HG03066 (cell line): ENCODE measurements at regions not wholly inside any gene's neighbourhood (a gene's known extent, or its start where the extent isn't known, plus 50 kb on each side); places are given as distances from the start of the nearest gene placed in this dataset.
"Not testable (repeated sequence)": the region's sequence is repeated elsewhere in the genome, so short reads cannot be mapped to it uniquely, and the experiment has no call there.

ENCODE experiments used
- ATAC-seq: cut with Tn5 transposase; IDR thresholded peaks from one replicate; pipeline ENCODE4 v1.9.1; 2021; ENCODE audit warnings: low read depth; ENCODE audit not compliant: unreplicated experiment

DNA sequence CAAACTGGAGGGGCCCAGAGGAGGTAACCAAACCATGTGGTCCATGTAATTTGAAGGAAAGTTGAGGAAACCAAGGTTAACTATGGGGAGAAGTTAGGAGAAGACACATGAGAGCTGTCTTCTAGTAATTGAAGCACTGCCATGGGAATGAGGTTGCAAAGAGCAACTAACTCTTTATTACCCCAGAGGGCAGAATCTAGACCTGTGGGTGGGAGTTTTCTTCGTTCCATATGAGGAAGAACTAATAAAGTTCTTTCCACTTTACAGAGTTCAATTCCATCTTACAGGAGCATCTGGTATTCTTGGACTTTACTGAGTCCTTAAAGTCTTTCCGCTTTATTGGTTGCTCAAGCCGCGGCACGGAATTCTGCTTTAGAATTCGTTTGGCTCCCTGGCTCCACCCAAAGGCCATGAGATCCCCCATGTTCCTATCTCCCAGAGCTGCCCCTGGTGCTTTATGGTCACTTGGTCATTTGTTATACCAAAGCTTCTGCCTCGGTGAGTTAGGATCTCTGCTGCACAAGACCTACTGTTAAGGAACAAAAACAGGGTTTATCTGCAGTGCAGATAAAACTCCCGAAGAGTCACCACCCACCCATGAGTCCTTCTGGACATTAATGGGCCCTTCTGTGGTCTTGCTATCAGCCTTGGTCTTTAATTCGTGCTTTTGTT, 89.5 kb upstream of the UMPS start:
- ATAC-seq = no peak

DNA sequence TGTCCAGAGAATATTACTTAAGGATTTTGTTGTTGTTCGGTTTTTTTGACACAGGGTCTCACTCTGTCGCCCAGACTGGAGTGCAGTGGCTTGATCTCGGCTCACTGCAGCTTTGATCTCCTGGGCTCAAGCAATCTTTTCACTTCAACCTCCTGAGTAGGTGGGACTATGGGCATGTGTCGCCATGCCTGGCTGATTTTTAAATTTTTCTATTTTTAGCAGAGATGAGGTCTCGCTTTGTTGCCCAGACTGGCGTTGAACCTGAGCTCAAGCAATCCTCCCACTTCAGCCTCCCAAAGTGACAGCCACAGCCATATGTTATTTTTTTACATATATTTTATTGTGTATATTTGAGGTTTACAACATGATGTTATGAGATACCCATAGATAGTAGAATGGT, 86.8 kb upstream of the UMPS start:
- ATAC-seq = no peak

DNA sequence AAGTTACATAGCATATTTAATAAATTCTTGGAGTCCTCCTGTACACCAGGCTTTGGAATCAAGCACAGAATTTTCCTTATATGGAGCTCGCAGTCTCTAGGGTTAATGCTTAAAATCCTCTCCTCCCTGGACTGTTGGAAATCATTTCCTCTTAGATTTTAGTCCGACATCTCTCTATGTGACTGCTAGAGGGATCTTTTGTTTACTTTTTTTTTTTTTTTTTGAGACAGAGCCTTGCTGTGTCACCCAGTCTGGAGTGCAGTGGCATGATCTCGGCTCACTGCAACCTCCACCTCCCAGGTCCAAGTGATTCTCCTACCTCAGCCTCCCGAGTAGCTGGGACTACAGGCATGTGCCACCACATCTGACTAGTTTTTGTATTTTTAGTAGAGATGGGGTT, 84.1 kb upstream of the UMPS start:
- not testable (repeated sequence) for ATAC-seq

DNA sequence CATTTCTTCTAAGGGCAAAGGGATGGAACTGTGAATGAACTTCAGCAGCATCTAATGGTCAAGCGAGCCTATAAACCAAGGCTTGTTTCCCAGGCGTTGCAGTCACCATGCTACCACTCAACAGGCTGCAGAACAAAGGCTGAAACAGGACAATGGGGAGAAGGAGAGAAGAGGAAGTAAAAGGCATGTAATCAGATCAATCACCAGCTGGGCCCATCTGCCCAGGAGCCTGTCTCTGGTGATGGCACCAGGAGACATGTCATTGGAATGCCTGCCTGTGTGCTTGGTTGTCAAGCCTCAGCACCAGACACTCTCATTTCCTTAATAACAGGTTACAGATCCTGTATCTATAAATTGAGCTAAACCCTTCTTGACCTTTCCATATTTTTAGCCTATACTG, 81.7 kb upstream of the UMPS start:
- no peak for ATAC-seq

DNA sequence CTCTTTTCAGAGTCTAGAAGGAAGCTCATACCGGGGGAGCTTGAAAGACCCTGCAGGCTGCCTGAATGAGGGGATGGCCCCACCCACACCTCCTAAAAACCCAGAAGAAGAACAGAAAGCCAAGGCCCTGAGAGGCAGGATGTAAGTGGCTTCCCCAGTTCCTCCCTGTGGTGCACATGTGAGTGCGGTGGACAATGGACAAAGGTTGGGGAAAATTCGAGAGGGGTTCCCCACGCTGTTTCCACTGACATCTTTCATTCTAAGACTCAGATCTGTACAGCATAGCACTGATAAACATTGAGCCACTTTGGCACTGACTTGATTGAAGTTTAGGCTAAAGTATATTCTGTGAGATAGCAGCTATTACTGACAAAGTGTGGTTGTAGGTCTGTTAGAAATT, 79.5 kb upstream of the UMPS start:
- no peak for ATAC-seq

DNA sequence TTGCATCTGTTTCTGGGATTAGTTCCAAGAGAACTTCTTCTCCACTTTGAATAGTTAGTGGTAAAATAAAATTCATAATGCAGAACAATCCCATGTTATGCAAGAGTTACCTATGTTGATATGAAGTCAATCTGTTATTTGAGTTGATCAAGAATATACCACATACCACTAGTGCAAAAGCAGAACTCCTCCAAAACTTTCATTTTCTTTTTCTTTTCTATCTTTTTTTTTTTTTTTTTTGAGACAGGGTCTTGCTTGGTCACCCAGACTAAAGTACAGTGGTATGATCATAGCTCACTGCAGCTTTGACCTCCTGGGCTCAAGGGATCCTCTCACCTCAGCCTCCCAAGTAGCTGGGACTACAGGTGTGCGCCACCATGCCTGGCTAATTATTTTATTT, 78.8 kb upstream of the UMPS start:
- ATAC-seq = not testable (repeated sequence)

DNA sequence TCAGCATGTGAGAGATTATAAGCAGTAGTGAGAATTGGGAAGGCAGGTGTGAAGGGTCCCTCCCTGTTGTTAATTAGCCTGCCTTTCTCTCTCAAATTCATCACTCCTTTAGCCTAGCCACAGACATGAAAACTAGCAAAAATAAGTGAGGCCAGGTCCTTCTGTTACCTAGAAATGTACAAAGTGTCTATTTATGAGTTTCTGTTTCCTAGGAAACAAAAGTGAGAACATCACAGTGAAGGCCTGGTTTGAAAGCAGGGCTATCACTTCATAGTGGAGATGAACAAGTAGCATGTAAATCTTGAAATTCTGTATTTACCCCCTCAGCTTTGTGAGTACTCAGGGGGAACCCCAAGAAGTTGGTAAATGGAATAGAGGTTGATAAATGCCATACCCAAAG, 78.2 kb upstream of the UMPS start:
- no peak for ATAC-seq

DNA sequence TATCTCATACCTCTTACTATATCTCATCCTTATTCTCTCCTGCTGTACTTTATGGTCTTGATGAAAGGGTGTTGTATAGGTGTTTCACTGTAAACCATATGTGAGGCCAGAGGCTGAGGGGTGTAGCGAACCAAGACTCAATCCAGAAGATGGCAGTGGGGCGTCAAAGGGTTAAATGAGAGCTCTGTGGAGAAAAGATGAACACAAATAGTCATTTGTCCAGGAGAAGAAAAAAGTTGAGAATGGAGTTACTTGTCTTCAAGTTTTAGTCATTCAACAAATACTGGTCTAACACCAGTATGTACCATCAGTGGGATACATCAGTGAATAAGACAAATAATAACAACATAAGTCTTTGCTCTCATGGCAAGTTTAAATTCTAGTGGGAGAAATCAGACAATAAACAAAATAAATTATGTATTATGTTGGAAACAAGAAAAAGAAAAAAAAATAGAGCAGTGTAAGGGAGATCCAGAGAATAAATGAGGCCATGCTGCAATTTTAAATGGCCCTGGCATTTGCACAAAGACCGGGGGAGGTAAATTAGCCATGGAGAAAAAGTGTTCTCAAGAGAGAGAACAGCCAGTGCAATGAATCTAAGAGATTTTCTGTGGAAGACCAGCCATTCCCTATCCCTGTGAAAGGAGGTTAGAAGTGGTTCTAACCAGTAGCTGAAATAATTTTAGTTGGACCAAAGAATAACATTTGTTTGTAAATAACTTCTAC, 77.0 kb upstream of the UMPS start:
- no peak for ATAC-seq

DNA sequence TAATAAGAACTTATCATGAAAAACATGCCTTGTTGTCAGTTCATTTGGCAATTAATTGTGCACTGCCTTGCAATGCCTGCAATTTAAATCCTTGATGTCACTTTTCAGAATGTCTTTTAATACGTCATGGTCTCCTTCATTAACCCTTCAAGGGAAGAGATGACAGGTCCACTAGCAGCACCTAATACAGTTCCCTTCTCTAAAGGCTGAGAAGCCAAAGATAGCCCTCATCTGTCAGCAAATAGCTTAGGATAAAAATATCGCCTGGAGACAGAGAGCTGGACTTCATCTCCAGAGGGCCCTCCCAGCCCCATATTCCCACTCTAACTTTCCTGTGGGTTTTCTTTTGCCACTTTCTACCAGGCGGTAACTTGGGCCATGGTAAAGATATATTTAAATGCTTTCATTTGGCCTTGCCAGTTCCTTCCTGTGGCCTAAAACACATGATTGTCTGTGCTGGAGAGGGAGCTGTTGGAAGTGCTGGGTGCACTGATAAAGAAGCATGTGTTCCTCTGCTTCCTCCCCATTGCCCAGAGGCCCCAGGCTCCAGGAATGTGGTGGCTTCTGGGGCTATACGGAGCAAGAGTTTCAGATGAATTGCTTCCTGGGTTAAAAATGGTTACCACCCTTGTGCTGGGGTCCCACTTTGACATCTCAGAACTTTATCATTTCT, 76.3 kb upstream of the UMPS start:
- no peak for ATAC-seq

DNA sequence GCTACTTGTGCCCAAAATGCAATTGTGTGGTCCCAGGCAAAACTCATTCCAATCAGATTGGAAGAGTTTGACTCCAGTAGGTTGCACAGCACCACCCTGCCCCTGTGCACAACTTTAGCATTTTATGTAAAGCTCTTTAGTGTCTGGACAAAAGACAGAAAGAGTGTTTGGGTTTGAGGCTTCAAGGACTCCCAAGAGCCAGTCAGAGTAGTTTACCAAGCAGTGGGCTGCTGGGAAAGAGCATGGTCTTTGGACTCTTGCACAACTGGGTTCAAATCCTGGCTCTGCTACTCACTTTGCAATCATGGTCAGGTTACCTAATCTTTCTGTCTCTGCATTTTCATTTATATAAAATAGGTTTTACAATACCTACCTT, 75.8 kb upstream of the UMPS start:
- ATAC-seq = no peak

DNA sequence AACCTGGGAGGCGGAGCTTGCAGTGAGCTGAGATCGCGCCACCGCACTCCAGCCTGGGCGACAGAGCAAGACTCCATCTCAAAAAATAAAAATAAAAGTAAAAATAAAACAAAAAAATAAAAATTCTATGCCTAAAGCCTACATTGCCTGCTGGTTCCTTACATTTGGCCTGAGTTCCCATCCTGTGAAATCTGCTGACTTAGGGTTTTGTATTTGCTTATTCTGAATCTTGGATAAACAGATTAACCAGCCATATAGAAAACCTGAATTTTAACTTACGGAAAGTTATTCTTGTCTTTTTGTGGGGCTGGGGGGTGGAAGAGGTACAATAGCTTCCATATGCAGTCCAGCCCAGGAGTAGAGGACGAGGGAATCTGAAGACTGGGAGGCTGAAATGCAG, 73.7 kb upstream of the UMPS start:
- ATAC-seq = no peak

DNA sequence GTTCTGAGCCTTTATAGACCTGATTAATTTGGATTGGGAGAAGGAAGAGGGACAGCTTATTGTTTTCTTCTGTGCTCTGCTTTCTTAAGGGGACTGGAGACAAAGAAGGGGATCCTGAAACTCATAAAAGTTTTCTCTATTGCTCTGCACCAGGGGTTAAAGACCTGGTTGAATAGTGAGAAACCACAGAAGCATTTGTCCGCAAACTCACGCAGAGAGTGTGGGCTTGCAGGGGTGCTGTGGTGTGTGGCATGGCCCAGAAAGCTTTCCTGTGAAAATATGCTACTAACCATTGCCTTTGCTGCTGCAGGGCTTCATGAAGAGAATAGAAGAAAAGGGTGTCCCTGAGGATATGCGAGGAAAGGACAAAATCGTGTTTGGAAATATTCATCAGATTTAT, 73.1 kb upstream of the UMPS start:
- ATAC-seq = no peak

DNA sequence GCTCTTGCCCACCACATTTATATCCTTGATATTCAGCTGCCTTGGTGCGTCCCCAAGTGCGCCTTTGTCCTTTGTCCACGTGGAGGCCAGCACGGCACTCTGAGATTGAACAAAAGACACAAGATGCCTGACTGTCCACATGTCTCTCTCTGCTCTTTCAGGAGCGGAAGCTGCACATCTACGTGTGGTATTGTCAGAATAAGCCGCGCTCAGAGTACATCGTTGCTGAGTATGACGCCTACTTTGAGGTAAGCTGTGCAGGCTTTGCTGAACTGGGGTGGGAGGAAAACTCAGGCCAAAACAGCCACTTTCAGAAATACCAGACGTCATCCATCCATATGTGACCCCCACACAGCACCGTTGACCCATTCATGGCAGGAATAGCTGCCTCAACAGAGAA, 72.0 kb upstream of the UMPS start:
- no peak for ATAC-seq

DNA sequence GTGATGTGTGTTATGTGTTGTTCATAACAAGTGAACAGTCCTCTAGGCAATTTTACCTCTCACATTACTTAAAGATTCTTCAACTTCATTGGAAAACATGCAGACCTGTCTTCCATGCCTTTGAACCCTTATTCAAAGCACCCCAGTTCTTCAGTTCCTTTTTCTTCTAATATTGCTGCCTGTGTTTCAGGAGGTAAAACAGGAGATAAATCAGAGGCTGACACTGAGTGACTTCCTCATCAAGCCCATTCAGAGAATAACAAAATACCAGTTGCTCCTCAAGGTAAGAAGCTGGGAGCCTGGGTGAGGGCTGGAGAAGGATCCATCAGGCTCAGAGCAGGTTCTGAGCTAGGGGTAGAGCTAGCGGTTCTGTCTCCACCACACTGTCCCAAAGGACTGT, 71.1 kb upstream of the UMPS start:
- no peak for ATAC-seq

DNA sequence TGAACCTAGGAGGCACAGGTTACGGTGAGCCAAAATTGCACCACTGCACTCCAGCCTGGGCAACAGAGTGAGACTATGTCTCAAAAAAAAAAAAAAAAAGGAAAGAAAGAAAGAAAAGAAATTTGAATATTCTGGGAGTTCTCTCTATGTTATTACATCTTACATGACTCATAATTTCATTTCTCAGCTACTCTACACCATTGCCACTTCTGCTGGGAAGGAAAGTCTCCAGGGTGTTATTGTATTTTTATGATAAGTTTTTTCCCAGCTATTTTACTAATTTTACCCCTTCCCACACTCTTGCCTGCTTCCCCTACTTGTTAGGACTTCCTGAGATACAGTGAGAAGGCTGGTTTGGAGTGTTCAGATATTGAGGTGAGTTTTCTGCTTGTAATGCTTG, 69.7 kb upstream of the UMPS start:
- no peak for ATAC-seq

DNA sequence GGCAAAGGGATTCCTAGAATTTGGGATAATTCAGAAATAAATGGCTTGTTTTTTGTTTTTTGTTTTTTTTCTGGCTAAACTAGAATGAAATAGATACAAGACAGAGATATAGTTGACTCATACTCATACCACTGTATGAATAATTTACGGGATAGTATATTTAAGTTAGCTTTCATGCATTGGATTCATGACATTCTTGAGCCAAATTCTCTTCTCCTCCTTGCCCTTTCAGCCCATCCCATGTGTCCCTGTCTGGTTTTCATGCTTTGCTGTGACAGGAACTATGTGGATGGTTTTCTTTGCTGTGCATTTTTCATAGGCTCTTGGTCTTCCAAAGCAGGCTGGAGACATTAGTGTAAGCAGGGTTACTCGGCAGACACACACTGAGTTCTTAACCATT, 66.6 kb upstream of the UMPS start:
- ATAC-seq = no peak

DNA sequence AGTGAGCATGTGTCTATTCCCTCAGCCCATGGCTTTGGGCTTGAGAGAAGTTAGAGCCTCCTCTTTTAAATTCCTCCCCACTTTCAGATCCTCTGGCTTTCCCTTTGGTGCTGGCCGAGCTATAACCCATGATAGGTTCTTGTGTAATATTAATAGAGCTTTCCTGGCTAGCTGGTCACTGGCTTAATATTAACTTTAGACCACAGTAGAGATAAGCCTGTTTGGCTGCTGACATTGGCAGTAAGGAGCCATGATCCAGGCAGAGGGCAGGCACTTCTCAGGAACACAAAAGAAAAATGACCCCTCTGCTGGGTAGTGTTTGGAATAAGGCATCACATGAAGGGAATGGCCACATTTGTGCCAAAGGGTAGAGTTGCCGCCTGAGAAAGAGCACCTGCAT, 65.4 kb upstream of the UMPS start:
- no peak for ATAC-seq

DNA sequence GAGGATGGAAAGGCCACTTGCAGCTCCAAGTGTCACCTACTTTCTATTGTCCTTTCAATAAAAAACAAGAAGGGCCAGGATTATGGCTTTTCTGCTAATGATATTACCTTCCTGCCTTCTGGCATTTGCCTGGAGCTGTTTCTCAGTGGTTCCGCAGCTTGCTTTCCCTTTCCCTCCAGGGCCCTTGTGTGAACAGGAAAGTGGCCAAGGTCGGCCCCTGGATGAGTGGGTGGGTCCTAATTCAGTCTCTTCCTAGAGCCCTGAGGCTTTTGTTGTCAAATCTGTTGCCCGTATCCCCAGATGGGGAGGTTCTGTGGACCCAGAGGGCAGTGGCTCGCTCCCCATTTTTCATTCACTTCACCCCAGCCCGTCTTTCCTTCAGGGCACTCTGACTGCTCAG, 64.2 kb upstream of the UMPS start:
- no peak for ATAC-seq

DNA sequence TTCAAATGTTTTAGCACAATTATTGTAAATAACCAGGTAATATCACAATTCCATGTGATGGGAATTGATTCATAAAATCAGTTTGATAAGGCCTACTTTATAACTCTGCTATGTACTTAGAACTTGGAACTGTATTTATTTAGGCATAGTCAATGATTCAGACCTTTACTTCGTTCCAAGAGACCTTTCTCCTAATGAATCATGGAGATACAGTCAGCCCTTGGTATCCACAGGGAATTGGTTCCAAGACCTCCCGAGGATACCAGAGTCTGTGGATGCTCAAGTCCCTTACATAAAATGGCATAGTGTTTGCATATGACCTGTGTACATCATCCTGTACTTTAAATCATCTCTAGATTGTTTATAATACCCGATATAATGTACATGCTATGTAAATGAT, 60.8 kb upstream of the UMPS start:
- no peak for ATAC-seq

DNA sequence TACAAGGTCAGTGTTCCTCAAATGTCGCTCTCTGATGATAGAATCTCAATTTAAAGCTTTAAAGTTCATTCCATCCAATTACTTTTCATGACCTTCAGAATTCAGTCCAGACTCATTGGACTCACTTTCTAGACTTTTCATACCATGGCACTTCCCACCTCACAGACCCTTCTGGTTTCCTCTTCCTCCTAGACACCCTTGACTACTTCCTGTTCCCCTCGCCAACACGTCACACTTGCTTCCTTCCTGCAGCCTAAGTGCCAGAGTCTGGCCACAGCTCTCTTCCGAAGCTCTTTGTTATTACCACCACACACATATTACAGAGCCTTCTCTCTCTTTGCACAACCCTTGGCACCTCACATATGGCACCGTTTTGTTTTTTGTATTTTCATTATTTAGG, 59.1 kb upstream of the UMPS start:
- ATAC-seq = no peak

DNA sequence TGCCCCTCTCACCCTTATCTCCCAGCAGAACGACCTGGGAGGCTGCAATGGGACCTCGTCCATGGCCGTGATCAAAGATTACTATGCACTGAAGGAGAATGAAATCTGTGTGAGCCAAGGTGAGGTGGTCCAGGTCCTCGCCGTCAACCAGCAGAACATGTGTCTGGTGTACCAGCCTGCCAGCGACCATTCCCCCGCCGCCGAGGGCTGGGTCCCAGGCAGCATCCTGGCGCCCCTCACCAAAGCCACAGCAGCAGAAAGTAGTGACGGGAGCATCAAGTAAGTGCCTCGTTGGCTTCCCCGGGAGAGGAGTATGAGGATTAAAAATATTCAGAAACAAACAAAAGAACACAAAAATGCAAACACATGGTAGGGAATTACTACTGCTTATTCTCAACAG, 55.9 kb upstream of the UMPS start:
- no peak for ATAC-seq

DNA sequence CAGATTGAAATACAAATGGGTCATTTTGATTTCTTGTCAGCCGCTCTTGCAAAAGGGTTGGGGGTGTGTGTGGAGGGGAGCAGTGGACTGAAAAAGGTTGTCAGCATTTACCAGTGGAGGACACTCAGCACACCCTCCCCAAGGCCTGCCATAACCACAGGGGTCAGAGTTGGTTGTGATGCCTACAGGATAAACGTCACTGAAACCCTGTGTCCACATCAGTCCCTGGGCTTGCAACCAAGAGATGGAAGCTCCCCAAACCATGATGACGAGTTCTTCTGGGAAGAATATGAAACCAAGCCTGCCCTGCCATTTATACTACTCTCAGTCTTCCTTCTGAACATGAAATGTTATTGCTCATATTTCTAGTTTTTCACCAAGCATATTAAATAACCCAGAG, 54.0 kb upstream of the UMPS start:
- ATAC-seq = no peak
